Left ventricle myocardium superior (tissue), 1 donor: ENCODE measurements at regions not wholly inside any gene's neighbourhood (a gene's known extent, or its start where the extent isn't known, plus 50 kb on each side); places are given as distances from the start of the nearest gene placed in this dataset.
"Not testable (repeated sequence)": the region's sequence is repeated elsewhere in the genome, so short reads cannot be mapped to it uniquely, and the experiment has no call there.

Source experiments
- ATAC-seq: fragments of 200-7000 bp; cut with Tn5 transposase; one replicate; pipeline ENCODE4 v1.9.1; 2020; ENCODE audit warnings: mild to moderate bottlenecking, moderate library complexity
- DNase-seq: peaks from one replicate; pipeline ENCODE4 v3.0.0-alpha.2; 2020
- intact Hi-C: fragments of 100-400 bp; cut with micrococcal nuclease; formaldehyde crosslinking; loops from one replicate; pipeline ENCODE4 v1.11.0; 2022
- donor health status: DM: no; HTN: yes; CAD: no; lungs with severe emphysema.

GRCh38 chr11:23764286-23764685 is 732.6 kb upstream of the LUZP2 start:
- DNase-seq (no peak), ATAC-seq (no peak)
- intact Hi-C loops = no loop called here

GRCh38 chr11:23765682-23766252 is 731.1 kb upstream of the LUZP2 start:
- ATAC-seq (no peak), DNase-seq (no peak)
- intact Hi-C loops = no loop called here

- intact Hi-C loops = no loop called here
- no peak for DNase-seq
- ATAC-seq = no peak
Measured at GRCh38 chr11:23767576-23767975, 729.3 kb upstream of the LUZP2 start.

GRCh38 chr11:23769214-23769613 is 727.6 kb upstream of the LUZP2 start:
- DNase-seq = no peak
- intact Hi-C loops = no loop called here
- no peak for ATAC-seq

- DNase-seq (no peak), ATAC-seq (no peak)
- intact Hi-C loops = no loop called here
Measured at GRCh38 chr11:23772081-23772480, 724.8 kb upstream of the LUZP2 start.

- ATAC-seq (no peak), DNase-seq (no peak)
- intact Hi-C loops = no loop called here
Measured at GRCh38 chr11:23778971-23779370, 717.9 kb upstream of the LUZP2 start.

- no peak for DNase-seq
- intact Hi-C loops = no loop called here
- no peak for ATAC-seq
Measured at GRCh38 chr11:23780231-23780630, 716.6 kb upstream of the LUZP2 start.

- DNase-seq = no peak
- intact Hi-C loops = no loop called here
- no peak for ATAC-seq
Measured at GRCh38 chr11:23781803-23782560, 714.9 kb upstream of the LUZP2 start.

- DNase-seq, intact Hi-C loops, ATAC-seq: not testable (repeated sequence)
Measured at GRCh38 chr11:23786974-23787373, 709.9 kb upstream of the LUZP2 start.

- DNase-seq (no peak), ATAC-seq (no peak)
- intact Hi-C loops = no loop called here
Measured at GRCh38 chr11:23789200-23789853, 707.5 kb upstream of the LUZP2 start.

GRCh38 chr11:23789938-23790371 is 706.9 kb upstream of the LUZP2 start:
- intact Hi-C loops = no loop called here
- ATAC-seq = no peak
- no peak for DNase-seq

GRCh38 chr11:23797624-23798419 is 699.0 kb upstream of the LUZP2 start:
- no peak for ATAC-seq
- intact Hi-C loops = no loop called here
- no peak for DNase-seq

GRCh38 chr11:23834306-23834705 is 662.5 kb upstream of the LUZP2 start:
- intact Hi-C loops, ATAC-seq, DNase-seq: not testable (repeated sequence)

- intact Hi-C loops = no loop called here
- no peak for ATAC-seq
- no peak for DNase-seq
Measured at GRCh38 chr11:23836981-23837380, 659.9 kb upstream of the LUZP2 start.

GRCh38 chr11:23840872-23841271 is 656.0 kb upstream of the LUZP2 start:
- intact Hi-C loops = no loop called here
- no peak for DNase-seq
- no peak for ATAC-seq

- intact Hi-C loops = no loop called here
- ATAC-seq = no peak
- DNase-seq = no peak
Measured at GRCh38 chr11:23846902-23847422, 649.9 kb upstream of the LUZP2 start.

GRCh38 chr11:23851216-23851615 is 645.6 kb upstream of the LUZP2 start:
- intact Hi-C loops = no loop called here
- DNase-seq = no peak
- ATAC-seq = no peak

GRCh38 chr11:23856654-23857053 is 640.2 kb upstream of the LUZP2 start:
- DNase-seq (no peak), ATAC-seq (no peak)
- intact Hi-C loops = no loop called here

GRCh38 chr11:23859087-23859486 is 637.8 kb upstream of the LUZP2 start:
- intact Hi-C loops = no loop called here
- DNase-seq = no peak
- no peak for ATAC-seq

- intact Hi-C loops = no loop called here
- DNase-seq = no peak
- ATAC-seq = no peak
Measured at GRCh38 chr11:23861615-23862014, 635.2 kb upstream of the LUZP2 start.
